CD14-positive monocyte (primary cell): ENCODE measurements at regions not wholly inside any gene's neighbourhood (a gene's known extent, or its start where the extent isn't known, plus 50 kb on each side); places are given as distances from the start of the nearest gene placed in this dataset.

Source experiments
- DNase-seq, 3 donors: peaks; one replicate each; pipeline ENCODE4 v3.0.0-alpha.2; 2011 to 2022
- H2AFZ ChIP-seq: 2 replicates; pipeline ENCODE4 v1.6.0; 2012; ENCODE audit warnings: mild to moderate bottlenecking, low read depth, low read length, inconsistent platforms; ENCODE audit not compliant: insufficient read depth, poor library complexity, severe bottlenecking
- H3K27ac ChIP-seq, 2 donors: 1 replicate in 1 of 2; 2 replicates in 1 of 2; pipeline ENCODE4 v1.5.1; 2012 to 2013; ENCODE audit warnings: low read length in 2 of 2, control low read depth in 1 of 2, inconsistent platforms in 1 of 2, low read depth in 1 of 2, mild to moderate bottlenecking in 1 of 2
- H3K27me3 ChIP-seq, 2 donors: one replicate each; pipeline versions ENCODE4 v1.6.0 to v1.6.1; 2011 to 2013; ENCODE audit warnings: low read length in 2 of 2; ENCODE audit not compliant: control insufficient read depth in 2 of 2, insufficient read depth in 2 of 2
- H3K36me3 ChIP-seq, 2 donors: replicated peaks in 1 of 2; 1 replicate in 1 of 2; 2 replicates in 1 of 2; pipeline versions ENCODE4 v1.5.1 to v1.6.1; 2012 to 2013; ENCODE audit warnings: low read length in 2 of 2, control low read depth in 1 of 2, inconsistent platforms in 1 of 2, mild to moderate bottlenecking in 1 of 2; ENCODE audit not compliant: insufficient read depth in 2 of 2, control insufficient read depth in 1 of 2
- H3K4me1 ChIP-seq, 2 donors: 1 replicate in 1 of 2; 2 replicates in 1 of 2; pipeline versions ENCODE4 v1.5.1 to v1.6.1; 2012 to 2013; ENCODE audit warnings: low read length in 2 of 2, control low read depth in 1 of 2, inconsistent platforms in 1 of 2, mild to moderate bottlenecking in 1 of 2, moderate library complexity in 1 of 2; ENCODE audit not compliant: insufficient read depth in 2 of 2, control insufficient read depth in 1 of 2
- H3K4me2 ChIP-seq: replicated peaks from 2 replicates; pipeline ENCODE3; 2012; ENCODE audit warnings: low read length, moderate library complexity, mild to moderate bottlenecking; ENCODE audit not compliant: poor library complexity, severe bottlenecking; ENCODE audit errors: extremely low read depth
- H3K4me3 ChIP-seq, 3 experiments: fragments of 200-600 bp in 1 of 3; sonication (generic) in 1 of 3; replicated peaks in 1 of 3; 1 replicate in 2 of 3; 2 replicates in 1 of 3; pipeline ENCODE4 v1.5.1; 2011 to 2013; ENCODE audit warnings: low read length in 3 of 3, mild to moderate bottlenecking in 3 of 3, control low read depth in 2 of 3, low read depth in 2 of 3, inconsistent platforms in 1 of 3, moderate library complexity in 1 of 3
- H3K79me2 ChIP-seq: 2 replicates; pipeline ENCODE4 v1.6.0; 2012; ENCODE audit warnings: mild to moderate bottlenecking, control low read depth, inconsistent platforms, low read length, moderate library complexity; ENCODE audit not compliant: insufficient read depth
- H3K9ac ChIP-seq: 2 replicates; pipeline ENCODE4 v1.6.0; 2017; ENCODE audit warnings: low read length, mild to moderate bottlenecking; ENCODE audit not compliant: insufficient read depth, poor library complexity, severe bottlenecking
- H3K9me3 ChIP-seq, 2 donors: replicated peaks in 1 of 2; 1 replicate in 1 of 2; 2 replicates in 1 of 2; pipeline versions ENCODE4 v1.5.1 to v1.6.1; 2012 to 2013; ENCODE audit warnings: low read length in 2 of 2, control low read depth in 1 of 2; ENCODE audit not compliant: control insufficient read depth in 1 of 2, insufficient read depth in 1 of 2
- H4K20me1 ChIP-seq: 2 replicates; pipeline ENCODE4 v1.6.0; 2012; ENCODE audit warnings: mild to moderate bottlenecking, low read length, control low read depth, moderate library complexity; ENCODE audit not compliant: insufficient read depth
- H3K27ac Mint-ChIP-seq, 7 donors: one replicate each; pipeline ENCODE4 v1.8.0; 2020; ENCODE audit warnings: mild to moderate bottlenecking in 7 of 7, mixed read lengths in 7 of 7, moderate library complexity in 6 of 7, inconsistent platforms in 2 of 7
- H3K27me3 Mint-ChIP-seq, 3 donors: one replicate each; pipeline ENCODE4 v1.8.0; 2021 to 2022; ENCODE audit warnings: low read depth in 3 of 3, mild to moderate bottlenecking in 3 of 3, mixed read lengths in 3 of 3, moderate library complexity in 3 of 3, inconsistent platforms in 1 of 3
- H3K36me3 Mint-ChIP-seq, 2 donors: one replicate each; pipeline ENCODE4 v1.8.0; 2020; ENCODE audit warnings: mixed read lengths in 2 of 2, inconsistent platforms in 1 of 2, mild to moderate bottlenecking in 1 of 2
- H3K4me1 Mint-ChIP-seq: one replicate; pipeline ENCODE4 v1.8.0; 2020; ENCODE audit warnings: mild to moderate bottlenecking, mixed read lengths
- H3K4me3 Mint-ChIP-seq, 2 donors: one replicate each; pipeline ENCODE4 v1.8.0; 2020; ENCODE audit warnings: mild to moderate bottlenecking in 2 of 2, mixed read lengths in 2 of 2, moderate library complexity in 1 of 2
- H3K9me3 Mint-ChIP-seq, 7 donors: one replicate each; pipeline ENCODE4 v1.8.0; 2020 to 2022; ENCODE audit warnings: mixed read lengths in 7 of 7, mild to moderate bottlenecking in 6 of 7, moderate library complexity in 6 of 7, inconsistent platforms in 2 of 7
- CTCF ChIP-seq: fragments of 200-600 bp; IDR thresholded peaks from one replicate; pipeline ENCODE4 v1.8.0; 2022; ENCODE audit warnings: antibody characterized with exemption, mild to moderate bottlenecking
- WGBS: methylation state at CpG from one replicate; pipeline ENCODE4 v1.1.5; 2013; ENCODE audit warnings: missing lambda C conversion rate; ENCODE audit not compliant: insufficient coverage; 5-methylcytosine and 5-hydroxymethylcytosine counted together
- intact Hi-C, 2 donors: fragments of 100-400 bp; cut with micrococcal nuclease; formaldehyde crosslinking; loops; one replicate each; pipeline versions ENCODE4 v1.15.0 to v1.15.1; 2023

GRCh38 chr10:129199826-129200225, 267.2 kb upstream of the MGMT start:
- Mint-ChIP-seq H3K4me1 (no peaks in the 10 kb centered on the region), H3K4me3 (no peak overlapping the region), H3K36me3 (no peaks in the 10 kb centered on the region), H3K27me3 (peaks cover 0 to 3% (median 2%) of the 10 kb centered on the region in 3 donors), H3K27ac (no peak overlapping the region), H3K9me3 (peaks cover 0 to 10% (median 4%) of the 10 kb centered on the region in 7 donors)
- intact Hi-C loops, result no loop called here
- Histone ChIP-seq H3K4me3 (no peak overlapping the region), H3K4me2 (no peak overlapping the region), H4K20me1 (no peaks in the 10 kb centered on the region), H3K27me3 (no peaks in the 10 kb centered on the region), H3K36me3 (no peaks in the 10 kb centered on the region), H2AFZ (no peak overlapping the region), H3K9me3 (no peaks in the 10 kb centered on the region), H3K79me2 (no peaks in the 10 kb centered on the region), H3K27ac (no peak overlapping the region), H3K4me1 (no peaks in the 10 kb centered on the region), H3K9ac (no peak overlapping the region)
- no peak for DNase-seq
- 71% methylated on average over 2 of the region's 2 CpGs for WGBS
- TF ChIP-seq CTCF, result no peak

- H3K4me1 ChIP-seq, result no peaks in the 10 kb centered on the region
- Mint-ChIP-seq H3K4me1 (no peaks in the 10 kb centered on the region), H3K4me3 (no peak overlapping the region), H3K36me3 (no peaks in the 10 kb centered on the region), H3K27ac (no peak overlapping the region), H3K9me3 (peaks cover 0 to 10% (median 4%) of the 10 kb centered on the region in 7 donors), H3K27me3 (peaks cover 0 to 1% (median 0%) of the 10 kb centered on the region in 3 donors)
- H3K79me2 ChIP-seq, result no peaks in the 10 kb centered on the region
- no peak overlapping the region for H2AFZ ChIP-seq
- DNase-seq, result no peak
- intact Hi-C loops, result no loop called here
- H3K27ac ChIP-seq, result no peak overlapping the region
- H3K9me3 ChIP-seq, result peaks cover 0 to 5% of the 10 kb centered on the region in 2 donors
- H3K36me3 ChIP-seq, result no peaks in the 10 kb centered on the region
- no peak overlapping the region for H3K9ac ChIP-seq
- no peak overlapping the region for H3K4me3 ChIP-seq
- 86% methylated on average over 5 of the region's 5 CpGs for WGBS
- H3K4me2 ChIP-seq, result no peak overlapping the region
- no peaks in the 10 kb centered on the region for H3K27me3 ChIP-seq
- H4K20me1 ChIP-seq, result no peaks in the 10 kb centered on the region
- TF ChIP-seq CTCF, result no peak
Observed at GRCh38 chr10:129203819-129204218, 263.2 kb upstream of the MGMT start.
